NT2/D1 (cell line): ENCODE measurements at regions not wholly inside any gene's neighbourhood (a gene's known extent, or its start where the extent isn't known, plus 50 kb on each side); places are given as distances from the start of the nearest gene placed in this dataset.

Experiments used
- SUZ12 ChIP-seq: IDR thresholded peaks from 2 replicates; pipeline ENCODE4 v1.6.1; 2011; ENCODE audit not compliant: insufficient read length, insufficient read depth; ENCODE audit errors: extremely low read depth
- YY1 ChIP-seq: IDR thresholded peaks from 2 replicates; pipeline ENCODE4 v1.6.1; 2011; ENCODE audit not compliant: insufficient read length, insufficient read depth
- ZNF274 ChIP-seq: IDR thresholded peaks from 2 replicates; pipeline ENCODE4 v1.6.1; 2011; ENCODE audit warnings: mild to moderate bottlenecking, low read depth, low read length

DNA sequence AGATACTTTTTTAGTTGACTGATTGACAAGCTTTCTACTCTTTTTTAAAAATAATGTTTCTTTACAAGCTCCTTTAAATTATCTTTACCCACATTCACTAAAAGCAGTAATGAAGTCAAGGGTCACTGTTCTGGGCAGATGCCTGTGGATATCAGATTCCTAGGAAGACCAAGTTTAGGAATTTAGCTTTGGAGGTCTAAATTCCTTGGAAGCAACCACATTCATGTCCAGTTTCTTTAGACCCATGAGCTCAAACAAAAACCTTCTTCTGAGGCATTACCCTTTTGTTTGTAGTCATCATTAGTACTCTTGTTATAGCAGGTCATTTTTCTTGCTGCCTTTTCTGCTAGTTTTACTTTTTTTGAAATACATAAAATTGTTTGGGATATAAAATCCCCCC lies 462.9 kb upstream of the JAG1 start:
- no peak for TF ChIP-seq YY1
- no peak for TF ChIP-seq ZNF274
- no peak for TF ChIP-seq SUZ12
